Ascending aorta (tissue), 2 donors: ENCODE measurements at regions not wholly inside any gene's neighbourhood (a gene's known extent, or its start where the extent isn't known, plus 50 kb on each side); places are given as distances from the start of the nearest gene placed in this dataset.
"Not testable (repeated sequence)": the region's sequence is repeated elsewhere in the genome, so short reads cannot be mapped to it uniquely, and the experiment has no call there.

Source experiments
- DNase-seq, 2 donors: peaks; one replicate each; pipeline ENCODE4 v3.0.0-alpha.2; 2019; ENCODE audit warnings: low spot score in 2 of 2
- H3K27ac ChIP-seq, 2 donors: fragments of 200-600 bp; sonication (generic); one replicate each; pipeline ENCODE4 v1.5.1; 2016 to 2017; ENCODE audit warnings: mild to moderate bottlenecking in 1 of 2
- H3K27me3 ChIP-seq: fragments of 200-600 bp; sonication (generic); one replicate; pipeline ENCODE4 v1.5.1; 2017
- H3K36me3 ChIP-seq, 2 donors: fragments of 200-600 bp; sonication (generic); one replicate each; pipeline ENCODE4 v1.5.1; 2016
- H3K4me1 ChIP-seq, 2 donors: fragments of 200-600 bp; sonication (generic); one replicate each; pipeline ENCODE4 v1.5.1; 2016 to 2017; ENCODE audit warnings: mild to moderate bottlenecking in 1 of 2
- H3K4me3 ChIP-seq, 2 donors: fragments of 200-600 bp; sonication (generic); one replicate each; pipeline ENCODE4 v1.5.1; 2016 to 2017; ENCODE audit warnings: mild to moderate bottlenecking in 1 of 2
- H3K9me3 ChIP-seq, 2 donors: fragments of 200-600 bp; sonication (generic); one replicate each; pipeline ENCODE4 v1.5.1; 2016
- intact Hi-C: fragments of 100-400 bp; cut with DNase I; formaldehyde crosslinking; loops from one replicate; pipeline ENCODE4 v1.15.1; 2023
- TF ChIP-seq, protein P1 (sequence below), 3 experiments: fragments of 200-600 bp in 2 of 3; fragments of 450-650 bp in 1 of 3; sonication (generic) in 2 of 3; IDR thresholded peaks; one replicate each; pipeline ENCODE4 v1.5.1; 2016 to 2019; ENCODE audit warnings: antibody characterized with exemption in 3 of 3, mild to moderate bottlenecking in 1 of 3, moderate library complexity in 1 of 3

GRCh38 chr5:20759459-20759858 lies 771.5 kb upstream of the CDH18 start:
- DNase-seq: not testable (repeated sequence)

GRCh38 chr5:20752179-20752578 lies 764.2 kb upstream of the CDH18 start:
- intact Hi-C loops, H3K27ac ChIP-seq, H3K36me3 ChIP-seq, H3K4me1 ChIP-seq, H3K9me3 ChIP-seq, DNase-seq, H3K4me3 ChIP-seq, H3K27me3 ChIP-seq: not testable (repeated sequence)

More at GRCh38 chr5:20759459-20759858, 771.5 kb upstream of the CDH18 start:
- H3K27me3 ChIP-seq, intact Hi-C loops, H3K9me3 ChIP-seq, H3K4me3 ChIP-seq, H3K4me1 ChIP-seq, H3K36me3 ChIP-seq, H3K27ac ChIP-seq: not testable (repeated sequence)

DNA sequence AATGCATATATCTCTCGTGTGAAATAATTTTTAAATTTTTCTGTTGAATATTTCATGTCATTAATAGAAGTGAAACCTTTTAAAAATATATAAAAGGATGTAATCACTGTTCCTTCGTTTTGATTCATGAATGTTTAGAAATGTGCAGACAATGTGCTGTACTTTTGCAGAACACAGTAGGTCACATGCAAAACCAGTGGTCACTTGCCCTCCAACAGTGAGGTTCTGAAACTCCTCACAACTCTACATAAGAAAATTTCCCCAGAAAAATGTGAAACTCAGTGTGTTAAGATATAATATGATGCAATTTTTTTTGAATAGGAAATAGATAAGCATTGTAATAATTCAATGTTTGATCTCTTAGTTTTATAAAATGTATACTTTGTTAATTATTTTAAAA lies 747.7 kb upstream of the CDH18 start:
- intact Hi-C loops, H3K27me3 ChIP-seq, DNase-seq, H3K4me1 ChIP-seq, H3K27ac ChIP-seq, H3K9me3 ChIP-seq, H3K4me3 ChIP-seq, H3K36me3 ChIP-seq: not testable (repeated sequence)

DNA sequence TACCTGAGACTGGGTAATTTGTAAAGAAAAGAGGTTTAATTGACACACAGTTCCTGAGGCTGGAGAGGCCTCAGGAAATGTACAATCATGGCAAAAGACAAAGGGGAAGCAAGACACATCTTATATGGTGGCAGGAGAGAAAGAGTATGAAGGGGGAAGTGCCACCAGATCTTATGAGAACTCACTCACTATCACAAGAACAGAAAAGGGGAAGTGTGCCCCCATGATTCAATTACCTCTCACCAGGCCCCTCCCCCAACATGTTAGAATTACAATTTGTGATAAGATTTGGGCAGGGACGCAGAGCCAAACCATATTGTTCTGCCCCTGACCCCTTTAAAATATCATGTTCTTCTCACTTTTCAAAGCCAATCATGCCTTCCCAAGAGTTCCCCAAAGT lies 744.2 kb upstream of the CDH18 start:
- H3K4me3 ChIP-seq, H3K4me1 ChIP-seq, DNase-seq, H3K9me3 ChIP-seq, intact Hi-C loops, H3K36me3 ChIP-seq, H3K27me3 ChIP-seq, H3K27ac ChIP-seq: not testable (repeated sequence)

DNA sequence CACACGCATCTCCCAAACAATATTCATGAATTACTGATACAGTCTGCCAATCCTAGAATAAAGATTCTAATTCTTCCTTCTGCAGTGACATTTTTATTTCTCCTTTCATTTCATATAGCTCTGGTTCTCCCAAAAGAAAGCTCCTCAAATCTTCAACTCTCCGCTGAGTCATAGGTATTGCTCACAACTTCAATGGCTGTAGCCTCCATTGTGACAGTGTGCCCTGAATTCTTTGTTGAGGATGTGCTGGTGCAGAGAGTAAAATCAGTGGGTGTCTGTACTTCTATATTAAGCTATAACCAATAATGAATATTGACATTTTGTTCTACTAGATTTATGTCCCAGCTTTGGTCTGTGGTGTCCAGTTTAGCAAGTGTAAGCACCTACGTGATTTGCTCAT lies 733.3 kb upstream of the CDH18 start:
- H3K9me3 ChIP-seq, H3K27me3 ChIP-seq, H3K27ac ChIP-seq, H3K4me1 ChIP-seq, H3K4me3 ChIP-seq, DNase-seq, intact Hi-C loops, H3K36me3 ChIP-seq: not testable (repeated sequence)

DNA sequence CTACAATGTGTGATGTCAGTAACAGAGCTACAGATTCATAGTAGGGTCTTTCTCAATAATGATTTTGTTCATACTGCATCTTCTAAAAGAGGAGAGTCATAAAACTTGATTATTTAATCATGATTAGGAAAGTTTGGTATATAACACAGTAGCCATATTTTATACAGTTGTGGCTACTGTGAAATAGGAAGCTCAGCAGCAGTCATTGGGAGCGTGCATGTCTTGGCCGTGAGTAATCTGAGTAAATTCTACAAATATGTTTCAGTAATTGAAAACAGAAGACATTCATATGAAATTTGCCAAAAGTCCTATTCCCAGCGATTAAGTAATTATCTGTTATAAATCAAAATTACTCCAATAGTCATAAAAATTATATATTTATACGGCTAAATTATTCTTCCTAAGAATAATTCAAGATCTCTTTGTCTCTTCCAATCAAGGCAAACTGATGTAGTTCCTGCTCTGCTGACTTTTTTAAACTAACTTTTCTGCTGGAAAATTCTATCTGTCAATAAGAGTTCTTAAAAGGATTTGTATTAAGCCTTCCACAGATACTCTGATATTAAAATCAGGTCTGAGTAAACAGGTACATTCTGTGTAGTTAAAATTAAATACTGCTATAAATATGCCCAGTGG lies 723.6 kb upstream of the CDH18 start:
- intact Hi-C loops, H3K27ac ChIP-seq, H3K9me3 ChIP-seq, H3K36me3 ChIP-seq, H3K27me3 ChIP-seq, H3K4me1 ChIP-seq, H3K4me3 ChIP-seq, DNase-seq: not testable (repeated sequence)

DNA sequence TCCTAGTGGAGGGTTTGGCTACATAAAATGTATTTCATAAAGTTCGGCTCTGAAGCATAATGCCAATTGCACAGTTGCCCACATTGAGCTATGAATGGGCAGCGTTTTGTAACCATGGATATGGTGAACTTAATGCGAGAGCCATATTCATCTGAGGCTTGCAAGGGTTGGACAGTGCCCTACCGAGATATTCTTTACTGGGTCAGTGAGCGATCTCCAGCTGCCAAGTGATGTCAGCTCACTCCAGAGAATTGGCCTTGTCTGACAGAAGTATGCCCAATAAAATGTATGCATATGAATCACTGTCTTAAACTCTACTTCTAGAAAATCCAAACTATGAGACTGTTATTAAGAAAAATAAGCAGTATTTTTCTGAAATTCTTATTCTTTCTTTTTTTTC lies 719.6 kb upstream of the CDH18 start:
- H3K36me3 ChIP-seq, H3K27ac ChIP-seq, H3K4me3 ChIP-seq, intact Hi-C loops, H3K9me3 ChIP-seq, H3K4me1 ChIP-seq, DNase-seq, H3K27me3 ChIP-seq: not testable (repeated sequence)

GRCh38 chr5:20694121-20694520 lies 706.1 kb upstream of the CDH18 start:
- no peaks in the 10 kb centered on the region for H3K36me3 ChIP-seq
- no peaks in the 10 kb centered on the region for H3K27me3 ChIP-seq
- intact Hi-C loops: no loop called here
- H3K4me3 ChIP-seq: no peak overlapping the region
- H3K4me1 ChIP-seq: no peaks in the 10 kb centered on the region
- no peaks in the 10 kb centered on the region for H3K9me3 ChIP-seq
- no peak overlapping the region for H3K27ac ChIP-seq
- DNase-seq: no peak
- TF ChIP-seq, protein P1, sequence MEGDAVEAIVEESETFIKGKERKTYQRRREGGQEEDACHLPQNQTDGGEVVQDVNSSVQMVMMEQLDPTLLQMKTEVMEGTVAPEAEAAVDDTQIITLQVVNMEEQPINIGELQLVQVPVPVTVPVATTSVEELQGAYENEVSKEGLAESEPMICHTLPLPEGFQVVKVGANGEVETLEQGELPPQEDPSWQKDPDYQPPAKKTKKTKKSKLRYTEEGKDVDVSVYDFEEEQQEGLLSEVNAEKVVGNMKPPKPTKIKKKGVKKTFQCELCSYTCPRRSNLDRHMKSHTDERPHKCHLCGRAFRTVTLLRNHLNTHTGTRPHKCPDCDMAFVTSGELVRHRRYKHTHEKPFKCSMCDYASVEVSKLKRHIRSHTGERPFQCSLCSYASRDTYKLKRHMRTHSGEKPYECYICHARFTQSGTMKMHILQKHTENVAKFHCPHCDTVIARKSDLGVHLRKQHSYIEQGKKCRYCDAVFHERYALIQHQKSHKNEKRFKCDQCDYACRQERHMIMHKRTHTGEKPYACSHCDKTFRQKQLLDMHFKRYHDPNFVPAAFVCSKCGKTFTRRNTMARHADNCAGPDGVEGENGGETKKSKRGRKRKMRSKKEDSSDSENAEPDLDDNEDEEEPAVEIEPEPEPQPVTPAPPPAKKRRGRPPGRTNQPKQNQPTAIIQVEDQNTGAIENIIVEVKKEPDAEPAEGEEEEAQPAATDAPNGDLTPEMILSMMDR (IDR thresholded peaks at IDR 0.05): no peak

DNA sequence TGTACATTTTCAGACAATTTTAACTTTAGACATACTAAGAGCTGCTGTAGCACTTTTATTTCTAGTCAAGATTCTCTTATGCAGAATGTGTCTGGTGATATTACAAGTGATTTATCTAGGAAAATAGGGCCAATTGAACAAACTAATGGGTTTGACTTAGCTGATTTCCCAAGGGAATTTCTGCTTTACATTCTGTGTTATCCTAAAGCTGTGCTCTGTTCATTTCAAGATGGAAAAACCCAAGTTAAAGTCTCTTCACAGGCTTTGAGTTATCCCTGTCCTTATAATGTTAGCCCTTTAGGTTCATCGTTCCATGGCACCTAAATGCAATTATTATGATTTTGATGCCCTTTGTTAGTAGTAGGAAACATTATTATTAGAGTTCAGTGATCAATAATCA lies 704.9 kb upstream of the CDH18 start:
- intact Hi-C loops: no loop called here
- Histone ChIP-seq H3K27me3 (no peaks in the 10 kb centered on the region), H3K9me3 (no peaks in the 10 kb centered on the region), H3K36me3 (no peaks in the 10 kb centered on the region), H3K4me3 (no peak overlapping the region), H3K27ac (no peak overlapping the region), H3K4me1 (no peaks in the 10 kb centered on the region)
- no peak for DNase-seq
- TF ChIP-seq, protein P1 (IDR thresholded peaks at IDR 0.05): no peak
